Heart left ventricle (tissue), 13 donors: ENCODE measurements at regions not wholly inside any gene's neighbourhood (a gene's known extent, or its start where the extent isn't known, plus 50 kb on each side); places are given as distances from the start of the nearest gene placed in this dataset.

Experiments
- CTCF ChIP-seq, 12 donors: fragments of 200-600 bp; sonication (generic) in 4 of 12; IDR thresholded peaks; one replicate each; pipeline versions ENCODE4 v1.5.0 to v1.8.0; 2018 to 2022; ENCODE audit warnings: antibody characterized with exemption in 12 of 12, mild to moderate bottlenecking in 5 of 12
- POLR2A ChIP-seq, 2 donors: fragments of 450-650 bp; IDR thresholded peaks; one replicate each; pipeline ENCODE4 v1.6.1; 2017; ENCODE audit warnings: antibody characterized with exemption in 2 of 2, mild to moderate bottlenecking in 2 of 2, moderate library complexity in 2 of 2
- donor health status: ischemic (EF 13 %, LVEDD 7.1; RV severe dilation, severe dysfunction).
- donor health status: DM: no; HTN: yes; CAD: no.
- donor health status: DM: no; HTN: no; CAD: no.
- donor health status: ischemic (EF 25% LVEDD 6.9; RV normal size, moderate dysfunction).
- donor health status: ischemic (EF 25% LVEDD 5.7; RV mildly dilated, moderate dysfunction).
- donor health status: ischemic (EF 35%, LVEDD 5.7; RV mildly dilated, moderate dysfunction).
- donor health status: nonischemic (EF 11% LVEDD 7.7; RV severe dilation, severe dysfunction).
- donor health status: DM: yes; HTN: yes; CAD: no.
- donor health status: PGD.
- donor health status: ischemic (EF 29% LVEDD 5.4; RV normal size, mild dysfunction).
- donor health status: nonischemic (EF 23%, LVEDD 6.1; RV moderate dilation, normal function).

- TF ChIP-seq CTCF (IDR thresholded peaks at IDR 0.05), result no peak
- TF ChIP-seq POLR2A (IDR thresholded peaks at IDR 0.05), result no peak
Measured at GRCh38 chr6:145381941-145382340, 353.4 kb downstream of the EPM2A start.
